Adrenal gland (tissue), 5 donors: ENCODE measurements at regions not wholly inside any gene's neighbourhood (a gene's known extent, or its start where the extent isn't known, plus 50 kb on each side); places are given as distances from the start of the nearest gene placed in this dataset.

ENCODE experiments used
- CTCF ChIP-seq, 6 experiments: fragments of 450-650 bp in 4 of 6; fragments of 200-600 bp in 2 of 6; sonication (generic) in 1 of 6; IDR thresholded peaks; 1 replicate in 5 of 6; 2 replicates in 1 of 6; pipeline versions ENCODE4 v1.5.1 to v1.8.0; 2016 to 2021; ENCODE audit warnings: antibody characterized with exemption in 6 of 6, mild to moderate bottlenecking in 2 of 6, moderate library complexity in 1 of 6
- POLR2A ChIP-seq, 2 donors: fragments of 450-650 bp; IDR thresholded peaks; one replicate each; pipeline ENCODE4 v1.6.1; 2017; ENCODE audit warnings: antibody characterized with exemption in 2 of 2, mild to moderate bottlenecking in 2 of 2, moderate library complexity in 1 of 2
- donor health status: DM: no; HTN: no; CAD: no.

GRCh38 chr11:90803366-90803765 is 580.5 kb upstream of the CHORDC1 start:
- TF ChIP-seq CTCF (IDR thresholded peaks at IDR 0.05), result no peak
- no peak for TF ChIP-seq POLR2A (IDR thresholded peaks at IDR 0.05)
